GM06990 (cell line): ENCODE measurements at regions not wholly inside any gene's neighbourhood (a gene's known extent, or its start where the extent isn't known, plus 50 kb on each side); places are given as distances from the start of the nearest gene placed in this dataset.
"Not testable (repeated sequence)": the region's sequence is repeated elsewhere in the genome, so short reads cannot be mapped to it uniquely, and the experiment has no call there.

Source experiments
- DNase-seq: peaks from one replicate; pipeline ENCODE4 v3.0.0-alpha.2; 2011; ENCODE audit not compliant: insufficient read length; ENCODE audit errors: extremely low read depth
- H3K27me3 ChIP-seq: replicated peaks from 2 replicates; pipeline ENCODE4 v1.6.0; 2011; ENCODE audit warnings: low read length; ENCODE audit not compliant: control insufficient read depth, insufficient read depth
- H3K36me3 ChIP-seq: 2 replicates; pipeline ENCODE4 v1.5.1; 2011; ENCODE audit warnings: low read length; ENCODE audit not compliant: control insufficient read depth, insufficient read depth
- H3K4me3 ChIP-seq: replicated peaks from 2 replicates; pipeline ENCODE4 v1.5.1; 2011; ENCODE audit warnings: low read depth, mild to moderate bottlenecking, control low read depth, low read length
- TF ChIP-seq, protein P1 (sequence below): IDR thresholded peaks from 2 replicates; pipeline ENCODE4 v1.5.1; 2011; ENCODE audit warnings: low read length, control low read depth, mild to moderate bottlenecking, inconsistent platforms; ENCODE audit not compliant: insufficient read depth, poor library complexity, severe bottlenecking

DNA sequence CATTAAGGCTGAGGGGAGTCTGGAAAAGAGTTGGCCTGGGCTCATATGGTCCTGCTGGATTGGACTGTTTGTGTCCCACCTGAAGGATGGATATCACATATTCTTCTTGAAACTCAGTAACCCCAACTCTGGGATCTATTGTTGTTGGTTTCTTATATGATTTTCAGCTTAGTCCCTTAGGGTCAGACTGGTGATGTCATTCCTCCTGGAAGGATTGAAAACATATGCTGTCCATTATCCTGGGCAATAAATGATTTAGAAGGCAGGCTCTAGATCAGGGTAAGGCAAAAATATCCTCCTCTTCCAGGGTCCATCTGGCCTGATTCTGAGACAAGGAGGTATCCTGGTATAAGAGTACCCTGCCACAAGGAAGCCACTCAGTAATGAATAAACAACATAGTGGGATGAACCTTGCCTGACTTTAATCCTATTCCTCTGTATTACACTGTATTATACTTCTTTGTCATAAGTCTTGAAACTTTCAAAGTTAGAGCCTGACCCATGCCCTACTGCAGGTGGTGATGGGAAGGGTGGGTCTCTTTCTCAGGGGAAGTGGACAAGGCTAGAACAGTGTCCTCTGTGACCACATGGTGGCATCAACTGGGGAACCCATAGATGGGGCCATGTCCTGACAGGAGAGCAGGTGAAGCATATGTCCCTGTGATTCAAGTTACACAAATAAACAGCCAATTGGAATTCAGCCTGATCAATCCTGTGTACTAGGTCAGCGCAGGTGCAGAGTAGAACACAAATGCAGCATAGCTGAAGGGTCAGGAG is 454.4 kb upstream of the TRPC7 start:
- Histone ChIP-seq H3K27me3 (no peaks in the 10 kb centered on the region), H3K36me3 (no peaks in the 10 kb centered on the region), H3K4me3 (no peak overlapping the region)
- TF ChIP-seq, protein P1, sequence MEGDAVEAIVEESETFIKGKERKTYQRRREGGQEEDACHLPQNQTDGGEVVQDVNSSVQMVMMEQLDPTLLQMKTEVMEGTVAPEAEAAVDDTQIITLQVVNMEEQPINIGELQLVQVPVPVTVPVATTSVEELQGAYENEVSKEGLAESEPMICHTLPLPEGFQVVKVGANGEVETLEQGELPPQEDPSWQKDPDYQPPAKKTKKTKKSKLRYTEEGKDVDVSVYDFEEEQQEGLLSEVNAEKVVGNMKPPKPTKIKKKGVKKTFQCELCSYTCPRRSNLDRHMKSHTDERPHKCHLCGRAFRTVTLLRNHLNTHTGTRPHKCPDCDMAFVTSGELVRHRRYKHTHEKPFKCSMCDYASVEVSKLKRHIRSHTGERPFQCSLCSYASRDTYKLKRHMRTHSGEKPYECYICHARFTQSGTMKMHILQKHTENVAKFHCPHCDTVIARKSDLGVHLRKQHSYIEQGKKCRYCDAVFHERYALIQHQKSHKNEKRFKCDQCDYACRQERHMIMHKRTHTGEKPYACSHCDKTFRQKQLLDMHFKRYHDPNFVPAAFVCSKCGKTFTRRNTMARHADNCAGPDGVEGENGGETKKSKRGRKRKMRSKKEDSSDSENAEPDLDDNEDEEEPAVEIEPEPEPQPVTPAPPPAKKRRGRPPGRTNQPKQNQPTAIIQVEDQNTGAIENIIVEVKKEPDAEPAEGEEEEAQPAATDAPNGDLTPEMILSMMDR = no peak
- no peak for DNase-seq

DNA sequence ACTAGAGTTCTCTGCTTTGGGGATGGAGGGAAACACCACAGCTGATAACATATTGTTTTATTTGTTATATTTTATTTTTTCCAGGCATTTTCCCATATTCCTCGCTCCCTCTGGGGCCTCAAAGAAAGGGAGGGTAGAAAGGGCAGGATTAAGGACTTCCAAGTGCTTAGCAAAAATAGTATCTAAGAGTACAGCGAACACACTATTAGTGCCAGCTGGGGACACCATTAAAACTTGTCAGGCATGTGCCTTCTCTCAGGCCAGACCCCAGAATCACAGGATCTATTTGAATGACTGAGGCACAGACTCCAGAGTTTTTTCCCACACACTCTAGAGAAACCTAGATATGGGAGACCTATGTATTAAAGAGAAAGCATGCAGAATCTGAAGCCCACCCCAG is 451.0 kb upstream of the TRPC7 start:
- Histone ChIP-seq H3K4me3 (no peak overlapping the region), H3K27me3 (no peaks in the 10 kb centered on the region), H3K36me3 (no peaks in the 10 kb centered on the region)
- no peak for DNase-seq
- TF ChIP-seq, protein P1 = no peak

DNA sequence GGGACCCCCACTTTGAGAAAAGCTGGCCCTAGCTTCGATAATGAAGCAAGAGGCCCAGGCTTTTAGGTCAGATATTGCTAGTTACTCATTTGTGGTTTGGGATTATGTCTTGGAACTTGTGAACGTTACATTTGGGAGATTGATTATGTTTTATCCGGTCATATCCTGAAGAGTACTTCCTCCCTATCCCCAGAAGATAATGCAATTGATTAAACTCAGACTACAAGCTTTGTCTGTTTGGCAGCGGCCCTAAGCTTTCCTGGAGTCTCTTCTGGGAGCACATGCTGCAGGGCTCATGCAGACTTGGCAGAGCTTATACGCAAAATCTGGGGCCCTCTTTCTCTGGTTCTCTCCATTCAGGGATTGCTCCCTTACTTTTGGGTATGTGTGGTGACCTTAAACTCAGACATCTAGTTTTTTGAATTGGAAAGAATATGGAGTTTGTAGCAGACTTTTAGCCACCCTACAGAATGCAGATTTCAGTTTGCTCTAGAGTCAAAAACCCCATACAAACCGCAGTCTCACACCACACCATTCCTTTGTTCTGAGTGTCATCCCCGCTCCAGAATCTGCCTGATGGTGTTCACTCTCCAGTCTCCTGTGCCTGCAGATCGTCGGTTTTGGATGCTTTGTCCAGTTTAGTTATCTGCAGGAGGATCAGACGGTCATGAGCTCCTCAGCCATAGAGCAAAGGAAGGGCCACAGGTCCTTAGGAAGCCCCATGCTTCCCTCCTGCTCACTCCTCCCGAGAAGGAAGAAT is 449.5 kb upstream of the TRPC7 start:
- no peak overlapping the region for H3K4me3 ChIP-seq
- H3K27me3 ChIP-seq = no peaks in the 10 kb centered on the region
- no peaks in the 10 kb centered on the region for H3K36me3 ChIP-seq
- TF ChIP-seq, protein P1 = no peak
- no peak for DNase-seq

DNA sequence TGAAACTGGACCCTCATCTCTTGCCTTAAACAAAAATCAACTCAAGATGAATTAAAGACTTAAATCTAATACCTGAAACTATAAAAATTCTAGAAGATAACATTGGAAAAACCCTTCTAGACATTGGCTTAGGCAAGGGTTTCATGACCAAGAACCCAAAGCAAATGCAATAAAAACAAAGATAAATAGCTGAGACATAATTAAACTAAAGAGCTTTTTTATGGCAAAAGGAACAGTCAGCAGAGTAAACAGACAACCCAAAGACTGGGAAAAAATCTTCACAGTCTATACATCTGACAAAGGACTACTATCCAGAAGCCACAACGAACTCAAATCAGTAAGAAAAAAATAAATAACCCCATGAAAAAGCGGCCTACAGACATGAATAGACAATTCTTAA is 446.9 kb upstream of the TRPC7 start:
- DNase-seq, H3K36me3 ChIP-seq, H3K27me3 ChIP-seq, H3K4me3 ChIP-seq: not testable (repeated sequence)

DNA sequence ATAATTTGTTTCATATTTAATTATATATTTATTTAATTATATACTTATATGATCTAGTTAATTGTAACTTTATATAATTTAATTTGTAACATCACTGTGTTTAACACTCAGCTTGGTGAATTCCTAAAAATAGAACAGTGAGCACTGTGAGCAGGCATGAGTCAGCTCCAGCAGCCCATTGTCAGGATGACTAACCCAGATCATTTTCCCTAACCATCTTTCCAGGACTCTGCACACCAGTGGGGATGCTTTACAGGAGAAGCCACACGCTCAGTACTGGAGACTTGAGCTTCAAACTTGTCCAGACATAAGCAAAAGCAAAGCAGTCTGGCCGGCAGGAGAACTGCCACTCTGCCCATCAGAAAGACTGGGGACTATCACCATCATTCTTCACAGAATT is 446.2 kb upstream of the TRPC7 start:
- H3K27me3 ChIP-seq = no peaks in the 10 kb centered on the region
- H3K36me3 ChIP-seq = no peaks in the 10 kb centered on the region
- H3K4me3 ChIP-seq = no peak overlapping the region
- TF ChIP-seq, protein P1 = no peak
- DNase-seq = no peak

DNA sequence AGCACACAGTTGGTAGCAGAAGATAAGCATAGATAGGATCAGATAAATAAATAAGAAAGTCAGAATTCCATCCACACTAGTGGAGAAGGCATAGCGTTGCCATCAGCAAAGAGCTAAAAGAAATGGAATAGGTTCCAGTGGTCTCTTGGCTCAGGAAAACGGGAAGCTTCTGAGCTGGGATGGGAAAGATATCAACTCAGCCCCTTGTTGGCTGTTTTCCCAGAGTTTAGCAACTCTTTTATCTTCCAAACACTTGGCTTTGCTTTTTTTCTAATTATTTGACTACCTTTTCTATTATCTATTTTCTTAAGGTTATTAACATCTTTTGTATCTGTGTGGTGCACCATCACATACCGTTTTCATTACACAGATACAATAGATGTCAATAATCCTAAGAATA is 445.7 kb upstream of the TRPC7 start:
- TF ChIP-seq, protein P1 = no peak

More for the DNA sequence above, 445.7 kb upstream of the TRPC7 start:
- Histone ChIP-seq H3K36me3 (no peaks in the 10 kb centered on the region), H3K4me3 (no peak overlapping the region), H3K27me3 (no peaks in the 10 kb centered on the region)
- DNase-seq = no peak
